Parathyroid adenoma (tissue), 2 donors: ENCODE measurements at regions not wholly inside any gene's neighbourhood (a gene's known extent, or its start where the extent isn't known, plus 50 kb on each side); places are given as distances from the start of the nearest gene placed in this dataset.

Experiments
- H2AFZ ChIP-seq: fragments of 300-600 bp; sonication (generic); one replicate; pipeline ENCODE4 v1.7.0; 2017; ENCODE audit warnings: antibody characterized with exemption, mild to moderate bottlenecking
- H3K27ac ChIP-seq: fragments of 300-600 bp; sonication (generic); one replicate; pipeline ENCODE4 v1.7.0; 2017
- H3K27me3 ChIP-seq: fragments of 300-600 bp; sonication (generic); one replicate; pipeline ENCODE4 v1.7.0; 2017; ENCODE audit warnings: low read length; ENCODE audit not compliant: control insufficient read depth, insufficient read depth
- H3K36me3 ChIP-seq: fragments of 300-600 bp; sonication (generic); one replicate; pipeline ENCODE4 v1.7.0; 2017; ENCODE audit warnings: low read length; ENCODE audit not compliant: control insufficient read depth, insufficient read depth
- H3K4me1 ChIP-seq: fragments of 300-600 bp; sonication (generic); one replicate; pipeline ENCODE4 v1.7.0; 2017; ENCODE audit warnings: control low read depth
- H3K4me2 ChIP-seq: fragments of 300-600 bp; sonication (generic); one replicate; pipeline ENCODE4 v1.7.0; 2017; ENCODE audit warnings: low read length
- H3K4me3 ChIP-seq: fragments of 300-600 bp; sonication (generic); one replicate; pipeline ENCODE4 v1.7.0; 2017; ENCODE audit warnings: low read depth, low read length
- H3K79me2 ChIP-seq: fragments of 300-600 bp; sonication (generic); one replicate; pipeline ENCODE4 v1.7.0; 2017; ENCODE audit warnings: control low read depth
- H3K9ac ChIP-seq: fragments of 300-600 bp; sonication (generic); one replicate; pipeline ENCODE4 v1.7.0; 2017; ENCODE audit warnings: mild to moderate bottlenecking
- H3K9me3 ChIP-seq: fragments of 300-600 bp; sonication (generic); one replicate; pipeline ENCODE4 v1.7.0; 2017; ENCODE audit warnings: low read length; ENCODE audit not compliant: control insufficient read depth
- TF ChIP-seq, protein P1 (sequence below): fragments of 300-600 bp; sonication (generic); IDR thresholded peaks from one replicate; pipeline ENCODE4 v1.7.0; 2017; ENCODE audit warnings: antibody characterized with exemption, mild to moderate bottlenecking
- donor health status: primary hyperparathyroidism.

- TF ChIP-seq, protein P1, sequence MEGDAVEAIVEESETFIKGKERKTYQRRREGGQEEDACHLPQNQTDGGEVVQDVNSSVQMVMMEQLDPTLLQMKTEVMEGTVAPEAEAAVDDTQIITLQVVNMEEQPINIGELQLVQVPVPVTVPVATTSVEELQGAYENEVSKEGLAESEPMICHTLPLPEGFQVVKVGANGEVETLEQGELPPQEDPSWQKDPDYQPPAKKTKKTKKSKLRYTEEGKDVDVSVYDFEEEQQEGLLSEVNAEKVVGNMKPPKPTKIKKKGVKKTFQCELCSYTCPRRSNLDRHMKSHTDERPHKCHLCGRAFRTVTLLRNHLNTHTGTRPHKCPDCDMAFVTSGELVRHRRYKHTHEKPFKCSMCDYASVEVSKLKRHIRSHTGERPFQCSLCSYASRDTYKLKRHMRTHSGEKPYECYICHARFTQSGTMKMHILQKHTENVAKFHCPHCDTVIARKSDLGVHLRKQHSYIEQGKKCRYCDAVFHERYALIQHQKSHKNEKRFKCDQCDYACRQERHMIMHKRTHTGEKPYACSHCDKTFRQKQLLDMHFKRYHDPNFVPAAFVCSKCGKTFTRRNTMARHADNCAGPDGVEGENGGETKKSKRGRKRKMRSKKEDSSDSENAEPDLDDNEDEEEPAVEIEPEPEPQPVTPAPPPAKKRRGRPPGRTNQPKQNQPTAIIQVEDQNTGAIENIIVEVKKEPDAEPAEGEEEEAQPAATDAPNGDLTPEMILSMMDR = no peak
- Histone ChIP-seq H2AFZ (no peak overlapping the region), H3K27ac (no peak overlapping the region), H3K4me3 (no peak overlapping the region), H3K27me3 (no peaks in the 10 kb centered on the region), H3K79me2 (no peaks in the 10 kb centered on the region), H3K9me3 (no peaks in the 10 kb centered on the region), H3K4me2 (no peak overlapping the region), H3K4me1 (no peaks in the 10 kb centered on the region), H3K9ac (no peak overlapping the region), H3K36me3 (no peaks in the 10 kb centered on the region)
Observed at GRCh38 chr6:10170816-10171215, 244.1 kb downstream of the TFAP2A start.

GRCh38 chr6:10166031-10166430 is 248.8 kb downstream of the TFAP2A start:
- Histone ChIP-seq H3K27me3 (no peaks in the 10 kb centered on the region), H3K36me3 (no peaks in the 10 kb centered on the region), H3K79me2 (no peaks in the 10 kb centered on the region), H3K27ac (no peak overlapping the region), H3K4me1 (no peaks in the 10 kb centered on the region), H3K4me3 (no peak overlapping the region), H2AFZ (no peak overlapping the region), H3K9ac (no peak overlapping the region), H3K9me3 (no peaks in the 10 kb centered on the region), H3K4me2 (no peak overlapping the region)
- TF ChIP-seq, protein P1 = no peak

DNA sequence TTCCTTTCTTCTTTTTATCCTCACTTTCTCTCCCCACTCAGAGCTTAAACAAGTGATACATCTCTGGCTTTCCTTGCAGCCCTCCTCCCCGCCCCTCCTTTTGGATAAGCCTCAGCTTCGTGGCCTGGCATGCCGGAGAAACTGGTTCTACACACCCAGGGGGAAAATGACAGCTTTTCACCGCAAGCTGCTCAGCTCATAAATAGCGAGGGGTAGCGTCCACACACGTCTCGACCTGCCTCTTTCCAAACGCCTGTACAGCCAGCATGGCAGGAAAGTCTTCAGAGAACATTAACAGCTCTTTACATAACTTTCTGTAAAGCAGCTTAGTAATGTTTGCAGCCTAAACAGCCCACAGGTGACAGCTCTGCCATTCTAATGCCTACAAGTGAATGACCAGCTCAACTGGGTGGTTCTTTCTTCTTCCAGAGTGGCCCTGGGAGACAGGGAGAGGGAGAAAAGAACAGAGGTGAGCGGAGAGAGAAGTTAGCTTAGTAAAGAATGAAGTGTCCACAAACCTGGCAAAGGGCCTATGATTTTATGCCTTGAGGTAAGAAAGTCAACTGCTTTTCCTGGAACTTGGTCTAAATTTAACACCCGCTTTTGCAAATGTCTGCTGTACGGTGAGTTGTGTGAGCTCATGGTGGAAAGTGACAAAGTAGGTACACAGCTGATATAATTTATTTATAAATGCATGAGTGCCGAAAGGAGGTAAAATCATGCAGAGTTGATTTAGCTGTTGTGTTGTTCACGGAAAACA is 251.5 kb downstream of the TFAP2A start:
- TF ChIP-seq, protein P1 = no peak
- H3K36me3 ChIP-seq = no peaks in the 10 kb centered on the region
- no peak overlapping the region for H3K9ac ChIP-seq
- no peak overlapping the region for H3K4me2 ChIP-seq
- H2AFZ ChIP-seq = no peak overlapping the region
- no peak overlapping the region for H3K4me3 ChIP-seq
- no peaks in the 10 kb centered on the region for H3K27me3 ChIP-seq
- H3K79me2 ChIP-seq = no peaks in the 10 kb centered on the region
- no peak overlapping the region for H3K27ac ChIP-seq
- no peaks in the 10 kb centered on the region for H3K4me1 ChIP-seq
- no peaks in the 10 kb centered on the region for H3K9me3 ChIP-seq

- no peaks in the 10 kb centered on the region for H3K9me3 ChIP-seq
- no peaks in the 10 kb centered on the region for H3K79me2 ChIP-seq
- H3K4me3 ChIP-seq = no peak overlapping the region
- no peak overlapping the region for H3K9ac ChIP-seq
- TF ChIP-seq, protein P1 = no peak
- no peaks in the 10 kb centered on the region for H3K36me3 ChIP-seq
- no peaks in the 10 kb centered on the region for H3K4me1 ChIP-seq
- H3K27ac ChIP-seq = no peak overlapping the region
- no peaks in the 10 kb centered on the region for H3K27me3 ChIP-seq
- no peak overlapping the region for H2AFZ ChIP-seq
- no peak overlapping the region for H3K4me2 ChIP-seq
Observed at GRCh38 chr6:10156875-10157274, 258.0 kb downstream of the TFAP2A start.

DNA sequence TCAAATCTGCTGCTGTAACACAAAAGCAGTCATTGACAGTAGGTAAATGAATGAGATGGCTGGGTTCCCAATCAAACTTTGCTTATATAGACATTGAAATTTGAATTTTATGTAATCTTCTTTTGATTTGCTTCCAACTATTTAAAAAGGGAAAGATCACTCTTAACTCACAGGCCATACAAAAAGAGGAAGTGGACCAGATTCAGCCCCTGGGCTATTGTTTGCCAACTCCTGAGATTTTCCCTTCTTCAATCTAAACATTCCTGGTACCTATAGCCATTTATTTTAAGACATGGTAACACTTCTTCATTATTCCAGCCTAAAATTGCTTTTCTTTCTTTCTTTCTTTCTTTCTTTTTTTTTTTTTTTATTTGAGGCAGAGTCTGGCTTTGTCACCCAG is 260.6 kb downstream of the TFAP2A start:
- Histone ChIP-seq H3K79me2 (no peaks in the 10 kb centered on the region), H3K9ac (no peak overlapping the region), H3K4me2 (no peak overlapping the region), H3K4me1 (no peaks in the 10 kb centered on the region), H3K27me3 (no peaks in the 10 kb centered on the region), H3K27ac (no peak overlapping the region), H3K4me3 (no peak overlapping the region), H2AFZ (no peak overlapping the region), H3K9me3 (no peaks in the 10 kb centered on the region), H3K36me3 (no peaks in the 10 kb centered on the region)
- TF ChIP-seq, protein P1 = no peak
